Stimulated activated naive CD8-positive, alpha-beta T cell treated with anti-CD3 and anti-CD28 coated beads, Interleukin-15, amount 100 ng/mL, for 72 hours (primary cell): ENCODE measurements at regions not wholly inside any gene's neighbourhood (a gene's known extent, or its start where the extent isn't known, plus 50 kb on each side); places are given as distances from the start of the nearest gene placed in this dataset.
"Not testable (repeated sequence)": the region's sequence is repeated elsewhere in the genome, so short reads cannot be mapped to it uniquely, and the experiment has no call there.

Source experiments
- ATAC-seq: fragments of 150-1000 bp; cut with Tn5 transposase; 2 replicates; pipeline ENCODE4 v1.10.0; 2021; ENCODE audit warnings: mild to moderate bottlenecking, moderate library complexity
- DNase-seq, 2 donors: peaks; one replicate each; pipeline ENCODE4 v3.0.0; 2021 to 2022
- H3K27ac Mint-ChIP-seq, 2 donors: one replicate each; pipeline ENCODE4 v1.8.0; 2022; ENCODE audit warnings: mild to moderate bottlenecking in 2 of 2, mixed read lengths in 2 of 2, moderate library complexity in 2 of 2
- H3K27me3 Mint-ChIP-seq: one replicate; pipeline ENCODE4 v1.8.0; 2022; ENCODE audit warnings: mixed read lengths
- H3K4me1 Mint-ChIP-seq: one replicate; pipeline ENCODE4 v1.8.0; 2022; ENCODE audit warnings: mild to moderate bottlenecking, mixed read lengths
- H3K4me3 Mint-ChIP-seq, 2 donors: one replicate each; pipeline ENCODE4 v1.8.0; 2022; ENCODE audit warnings: mild to moderate bottlenecking in 2 of 2, mixed read lengths in 2 of 2, moderate library complexity in 1 of 2
- H3K9me3 Mint-ChIP-seq, 2 donors: one replicate each; pipeline ENCODE4 v1.8.0; 2022; ENCODE audit warnings: mixed read lengths in 2 of 2

DNA sequence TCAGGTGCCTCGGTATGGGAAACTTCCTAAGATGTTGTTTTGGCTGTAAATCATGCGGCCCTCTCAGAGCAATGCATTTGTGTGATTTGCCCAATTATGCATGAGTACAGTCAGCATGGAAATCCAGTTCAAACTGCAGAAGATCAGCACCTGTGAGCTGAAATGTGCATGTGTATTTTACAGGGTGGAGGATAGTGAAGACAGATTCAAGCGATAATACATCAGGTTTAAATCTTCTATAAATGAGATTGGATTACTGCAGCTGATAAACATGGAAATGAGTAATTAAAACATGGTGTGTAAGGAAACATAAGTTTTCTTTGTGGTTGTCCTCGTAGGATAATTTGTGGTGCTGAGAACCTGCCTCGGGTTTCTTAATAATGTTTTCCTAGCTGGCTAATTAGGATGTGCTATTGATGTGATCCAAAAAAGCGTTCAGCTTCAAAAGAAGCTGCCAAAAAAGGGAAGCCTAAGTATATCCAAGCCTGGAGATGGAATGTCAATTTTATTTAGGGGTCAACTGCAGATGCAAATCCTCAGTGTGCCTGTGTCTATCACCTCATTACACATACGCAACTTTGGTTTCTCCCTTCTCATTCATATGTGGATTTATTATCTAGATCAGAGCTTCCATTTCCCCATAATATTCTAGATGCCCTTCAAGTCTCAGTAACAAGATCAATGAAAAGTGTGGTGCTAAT is 117.1 kb upstream of the CCDC28A start:
- DNase-seq (no peak), ATAC-seq (no peak)
- H3K4me3 Mint-ChIP-seq = no peak overlapping the region
- no peaks in the 10 kb centered on the region for H3K9me3 Mint-ChIP-seq
- peaks cover 27% of the 10 kb centered on the region for H3K4me1 Mint-ChIP-seq
- no peak overlapping the region for H3K27ac Mint-ChIP-seq
- H3K27me3 Mint-ChIP-seq = peaks cover 31% of the 10 kb centered on the region

DNA sequence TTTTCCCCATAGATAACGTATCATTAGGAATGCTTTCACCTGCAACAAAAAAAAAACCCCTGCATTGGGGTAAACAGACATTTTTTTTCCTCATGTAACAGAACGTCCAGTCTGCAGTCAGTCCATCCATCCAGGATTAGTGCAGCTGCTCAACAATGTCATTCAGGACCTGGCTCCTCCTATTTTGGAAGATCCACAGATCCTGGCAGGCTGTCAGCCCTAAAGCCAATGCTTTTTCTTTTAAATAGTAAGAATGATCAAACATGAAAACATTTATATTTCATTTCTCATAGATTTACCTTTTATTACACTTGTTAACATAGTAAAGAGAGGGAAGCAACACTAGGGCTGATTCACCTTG is 116.5 kb upstream of the CCDC28A start:
- Mint-ChIP-seq H3K4me3 (no peak overlapping the region), H3K27ac (no peak overlapping the region), H3K27me3 (peaks cover 31% of the 10 kb centered on the region), H3K9me3 (no peaks in the 10 kb centered on the region), H3K4me1 (peaks cover 27% of the 10 kb centered on the region)
- DNase-seq = no peak
- ATAC-seq = no peak

DNA sequence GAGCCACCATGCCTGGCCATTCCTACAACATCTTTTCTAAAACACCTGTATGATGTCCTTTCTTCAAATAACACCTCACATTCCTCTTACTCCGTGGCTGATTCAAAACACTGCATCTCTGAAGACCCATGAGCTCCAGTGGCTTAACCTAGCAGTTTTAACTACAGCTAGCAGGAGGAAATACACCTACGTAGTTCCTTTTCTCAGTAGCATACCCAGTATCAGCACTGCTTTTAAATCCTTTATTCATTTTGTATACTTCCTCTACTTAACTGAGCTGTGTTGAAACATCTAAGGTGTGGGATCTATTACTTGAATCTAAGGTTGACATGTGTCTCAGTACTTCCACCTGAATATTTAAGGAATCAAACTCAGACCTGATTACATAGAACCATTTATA is 113.6 kb upstream of the CCDC28A start:
- Mint-ChIP-seq H3K4me3 (no peak overlapping the region), H3K4me1 (peaks cover 12% of the 10 kb centered on the region), H3K27ac (peak overlapping the region in 1 of 2 donors; percentile 13), H3K27me3 (peaks cover 22% of the 10 kb centered on the region), H3K9me3 (no peaks in the 10 kb centered on the region)
- ATAC-seq (no peak), DNase-seq (no peak)

DNA sequence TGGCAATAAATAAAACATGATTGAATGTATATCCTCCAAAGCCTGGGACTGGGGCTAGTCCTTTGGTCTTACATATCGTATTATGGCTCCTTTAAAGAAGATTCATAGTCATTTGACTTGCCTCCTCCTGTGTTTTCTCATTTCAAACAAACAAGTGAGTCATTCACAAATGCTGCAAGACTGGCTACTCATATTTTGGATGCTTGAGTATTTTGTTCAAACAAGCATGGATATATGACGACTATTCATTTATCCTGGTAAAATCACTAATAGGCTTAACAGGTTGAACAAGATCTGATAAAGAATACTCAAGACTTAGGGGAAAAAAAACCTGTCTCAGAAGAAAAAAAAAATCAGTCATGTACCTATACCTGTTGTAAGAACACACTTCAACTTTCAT is 111.1 kb upstream of the CCDC28A start:
- Mint-ChIP-seq H3K4me3 (no peak overlapping the region), H3K27ac (no peak overlapping the region), H3K27me3 (no peaks in the 10 kb centered on the region), H3K9me3 (no peaks in the 10 kb centered on the region), H3K4me1 (peaks cover 6% of the 10 kb centered on the region)
- DNase-seq (no peak), ATAC-seq (no peak)

DNA sequence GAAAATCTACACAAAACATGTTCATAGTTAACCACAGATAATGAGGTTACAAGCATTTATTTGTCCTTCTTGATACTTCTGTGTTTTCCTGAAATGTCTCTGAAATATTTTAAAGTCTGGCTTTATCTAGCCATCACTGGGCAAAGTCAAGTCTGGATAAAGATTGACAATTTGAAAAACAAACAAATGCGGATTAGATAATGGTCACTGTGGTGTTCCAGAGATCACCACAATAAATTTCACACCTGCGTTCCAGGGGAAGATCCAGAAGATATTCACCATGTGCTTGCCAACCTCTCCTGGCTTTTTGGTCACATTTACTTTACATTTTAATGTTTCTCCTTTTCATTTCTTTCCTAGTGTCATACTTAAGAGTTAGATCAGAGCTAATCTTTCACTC is 109.7 kb upstream of the CCDC28A start:
- no peaks in the 10 kb centered on the region for H3K27me3 Mint-ChIP-seq

DNA sequence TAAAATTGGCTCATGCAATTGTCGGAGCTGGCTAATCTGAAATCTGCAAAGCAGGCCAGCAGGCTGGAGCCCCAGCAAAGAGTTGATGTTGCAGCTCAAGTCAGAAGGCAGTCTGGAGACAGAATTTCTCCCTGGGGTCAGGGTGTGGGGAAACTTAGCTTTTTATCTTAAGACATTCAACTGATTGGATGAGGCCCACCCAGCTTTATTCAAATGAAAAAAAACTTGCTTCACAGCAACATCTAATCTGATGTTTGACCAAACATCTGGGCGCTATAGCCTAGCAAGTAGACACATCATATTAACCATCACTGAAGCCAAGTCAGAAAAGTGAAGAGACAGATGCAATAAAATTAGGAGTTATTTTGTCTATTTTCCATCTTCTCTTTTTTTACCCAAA is 108.8 kb upstream of the CCDC28A start:
- ATAC-seq = no peak
- no peak for DNase-seq
- Mint-ChIP-seq H3K4me3 (no peak overlapping the region), H3K4me1 (peaks cover 5% of the 10 kb centered on the region), H3K27ac (no peak overlapping the region), H3K27me3 (no peaks in the 10 kb centered on the region), H3K9me3 (no peaks in the 10 kb centered on the region)

More for the DNA sequence above, 109.7 kb upstream of the CCDC28A start:
- Mint-ChIP-seq H3K4me3 (no peak overlapping the region), H3K27ac (no peak overlapping the region), H3K9me3 (no peaks in the 10 kb centered on the region), H3K4me1 (peaks cover 6% of the 10 kb centered on the region)
- DNase-seq (no peak), ATAC-seq (no peak)

DNA sequence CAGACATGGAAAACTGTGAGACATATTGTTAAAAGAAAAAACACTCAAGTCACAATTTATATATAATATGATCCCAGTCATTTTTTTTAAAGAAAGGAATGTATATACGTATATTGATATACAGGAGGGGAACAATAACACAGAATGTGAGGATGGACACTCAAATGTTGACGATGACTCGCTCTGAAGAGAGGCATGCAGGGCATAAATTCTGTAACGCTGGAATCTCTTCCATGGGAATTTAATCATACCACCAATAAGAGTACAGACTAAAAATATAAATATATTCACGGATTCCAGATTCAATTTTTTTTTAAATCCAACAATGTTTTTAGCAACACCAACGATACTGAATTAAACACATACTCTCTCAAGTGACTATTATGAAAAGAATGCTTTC is 106.9 kb upstream of the CCDC28A start:
- no peak for DNase-seq
- no peaks in the 10 kb centered on the region for H3K4me1 Mint-ChIP-seq
- no peaks in the 10 kb centered on the region for H3K27me3 Mint-ChIP-seq
- no peak overlapping the region for H3K4me3 Mint-ChIP-seq
- no peak overlapping the region for H3K27ac Mint-ChIP-seq
- ATAC-seq = no peak
- no peaks in the 10 kb centered on the region for H3K9me3 Mint-ChIP-seq

DNA sequence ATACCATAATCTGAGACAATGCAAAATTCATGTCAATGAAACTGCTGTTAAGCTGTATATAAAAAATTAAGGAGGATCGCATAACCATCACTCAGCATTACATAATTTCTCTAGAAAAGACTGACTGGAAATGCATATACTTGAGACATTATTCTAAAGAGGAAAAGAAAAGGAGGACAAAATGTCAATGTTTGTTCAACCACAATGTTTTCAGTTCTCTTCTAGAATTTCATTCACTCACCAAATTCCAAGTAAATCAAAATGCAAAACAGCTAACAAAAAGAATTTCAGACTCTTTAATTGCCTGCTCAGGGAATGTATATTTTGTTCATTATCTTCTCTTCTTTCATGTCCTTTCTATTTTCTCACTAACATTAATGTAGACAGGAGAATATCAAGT is 106.2 kb upstream of the CCDC28A start:
- H3K9me3 Mint-ChIP-seq = no peaks in the 10 kb centered on the region
- no peaks in the 10 kb centered on the region for H3K4me1 Mint-ChIP-seq
- no peaks in the 10 kb centered on the region for H3K27me3 Mint-ChIP-seq
- no peak for DNase-seq
- ATAC-seq = no peak
- no peak overlapping the region for H3K27ac Mint-ChIP-seq
- no peak overlapping the region for H3K4me3 Mint-ChIP-seq

DNA sequence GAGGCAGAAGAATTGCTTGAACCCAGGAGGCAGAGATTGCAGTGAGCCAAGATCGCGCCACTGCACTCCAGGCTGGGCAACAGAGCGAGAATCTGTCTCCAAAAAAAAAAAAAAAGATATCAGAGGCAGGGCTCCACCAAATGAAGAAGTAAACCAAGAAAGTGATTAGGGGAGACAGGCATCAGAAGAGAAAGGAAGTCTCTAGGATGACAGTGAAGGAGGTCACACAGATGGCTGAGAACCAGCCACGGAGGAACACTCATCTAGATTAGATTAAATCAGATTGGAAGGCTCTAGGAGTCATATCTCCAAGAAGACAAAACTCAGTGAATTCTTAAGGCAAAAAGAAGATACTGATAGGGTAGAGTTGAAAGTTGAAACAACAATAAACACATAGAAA is 102.2 kb upstream of the CCDC28A start:
- Mint-ChIP-seq H3K4me3 (no peak overlapping the region), H3K4me1 (no peaks in the 10 kb centered on the region), H3K27me3 (no peaks in the 10 kb centered on the region), H3K27ac (no peak overlapping the region), H3K9me3 (peaks cover 0 to 6% of the 10 kb centered on the region in 2 donors)
- ATAC-seq (no peak), DNase-seq (no peak)

DNA sequence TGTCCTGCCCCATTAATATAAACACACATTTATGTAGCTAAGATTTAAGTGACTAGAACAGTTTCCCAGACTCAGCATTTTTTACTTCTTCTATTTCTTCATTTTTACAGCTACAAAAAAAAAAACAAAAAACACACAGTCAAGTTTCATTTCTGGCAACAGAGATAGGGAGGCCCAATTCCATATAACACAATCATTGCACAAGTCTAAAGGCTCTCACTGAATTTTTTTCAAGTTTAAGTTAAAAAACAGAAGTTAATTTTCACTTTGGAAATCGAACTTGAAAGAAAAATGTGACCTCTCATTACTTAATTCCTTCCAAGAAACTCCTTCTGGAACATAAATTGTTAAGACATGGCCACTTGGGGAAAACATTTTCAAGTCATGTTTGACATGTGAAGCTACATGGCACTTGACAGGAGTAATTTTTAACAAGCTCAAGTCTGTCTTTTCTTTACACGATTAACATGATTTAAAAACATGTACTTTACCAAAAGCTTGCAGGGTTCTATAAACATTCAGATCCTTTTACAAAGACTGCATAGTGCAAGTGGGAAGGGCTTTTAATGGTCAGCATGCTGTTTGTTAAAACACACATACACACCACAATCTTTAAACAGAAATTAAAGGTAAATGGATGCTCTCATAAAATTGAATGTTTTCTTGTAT is 100.1 kb upstream of the CCDC28A start:
- H3K4me1 Mint-ChIP-seq = no peaks in the 10 kb centered on the region
- H3K4me3 Mint-ChIP-seq = no peak overlapping the region
- DNase-seq (no peak), ATAC-seq (no peak)
- H3K27ac Mint-ChIP-seq = no peak overlapping the region
- H3K27me3 Mint-ChIP-seq = no peaks in the 10 kb centered on the region
- H3K9me3 Mint-ChIP-seq = peaks cover 0 to 6% of the 10 kb centered on the region in 2 donors

DNA sequence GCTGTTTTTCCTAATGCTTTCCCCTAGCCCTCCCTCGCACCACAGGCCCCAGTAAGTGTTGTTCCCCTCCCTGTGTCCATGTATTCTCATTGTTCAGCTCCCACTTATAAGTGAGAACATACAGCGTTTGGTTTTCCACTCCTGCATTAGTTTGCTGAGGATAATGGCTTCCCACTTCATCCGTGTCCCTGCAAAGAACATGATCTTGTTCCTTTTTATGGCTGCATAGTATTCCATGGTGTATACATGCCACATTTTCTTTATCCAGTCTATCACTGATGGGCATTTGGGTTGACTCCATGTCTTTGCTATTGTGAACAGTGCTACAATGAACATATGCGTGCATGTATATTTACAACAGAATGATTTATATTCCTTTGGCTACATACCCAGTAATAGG is 99.1 kb upstream of the CCDC28A start:
- not testable (repeated sequence) for ATAC-seq, H3K27ac Mint-ChIP-seq, DNase-seq, H3K4me1 Mint-ChIP-seq, H3K4me3 Mint-ChIP-seq, H3K9me3 Mint-ChIP-seq, H3K27me3 Mint-ChIP-seq

DNA sequence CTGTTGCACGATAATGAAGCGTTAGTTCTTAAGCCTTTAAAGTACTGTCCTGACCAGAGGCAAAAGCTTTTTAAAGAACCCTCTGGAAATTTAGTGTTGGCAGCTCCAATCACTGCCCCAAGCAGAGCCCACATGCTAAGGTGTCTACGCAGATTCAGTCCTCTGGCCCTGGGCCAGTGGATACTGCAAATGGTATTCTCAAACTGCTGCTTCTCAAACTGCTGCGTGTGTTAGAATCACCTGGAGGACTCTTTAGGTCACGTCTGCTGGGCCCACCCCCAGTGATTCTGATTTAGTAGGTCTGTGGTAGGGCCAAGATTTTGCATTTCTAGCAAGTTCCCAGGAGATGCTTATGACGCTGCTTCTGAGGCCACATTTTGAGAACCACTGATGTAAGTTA is 96.0 kb upstream of the CCDC28A start:
- H3K4me1 Mint-ChIP-seq = no peaks in the 10 kb centered on the region
- no peak overlapping the region for H3K4me3 Mint-ChIP-seq

DNA sequence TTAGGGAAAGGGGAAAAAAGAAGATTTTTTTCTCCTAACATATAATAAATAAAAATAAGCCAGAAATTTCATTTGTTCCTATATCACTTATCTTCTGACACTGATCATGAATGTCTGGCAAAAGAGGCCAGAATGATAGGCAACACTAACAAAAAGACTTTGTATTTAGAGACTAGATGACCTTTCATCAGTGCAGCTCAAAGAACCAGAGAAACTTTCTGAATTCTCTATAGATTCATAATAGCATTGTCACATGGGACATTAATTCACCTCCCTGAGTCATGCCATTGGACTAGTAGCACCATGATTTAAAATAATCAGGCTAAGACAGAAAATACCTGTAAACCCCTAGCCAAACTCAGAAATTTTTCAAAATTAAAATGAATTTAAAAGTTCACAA is 95.4 kb upstream of the CCDC28A start:
- Mint-ChIP-seq H3K27me3 (peaks cover 6% of the 10 kb centered on the region), H3K27ac (no peak overlapping the region), H3K4me3 (no peak overlapping the region), H3K9me3 (peaks cover 0 to 6% of the 10 kb centered on the region in 2 donors), H3K4me1 (no peaks in the 10 kb centered on the region)
- no peak for ATAC-seq
- no peak for DNase-seq

More for the DNA sequence above, 96.0 kb upstream of the CCDC28A start:
- H3K9me3 Mint-ChIP-seq = peaks cover 0 to 6% of the 10 kb centered on the region in 2 donors
- DNase-seq (no peak), ATAC-seq (no peak)
- H3K27me3 Mint-ChIP-seq = peaks cover 6% of the 10 kb centered on the region
- H3K27ac Mint-ChIP-seq = peak overlapping the region in 1 of 2 donors; percentile 22

DNA sequence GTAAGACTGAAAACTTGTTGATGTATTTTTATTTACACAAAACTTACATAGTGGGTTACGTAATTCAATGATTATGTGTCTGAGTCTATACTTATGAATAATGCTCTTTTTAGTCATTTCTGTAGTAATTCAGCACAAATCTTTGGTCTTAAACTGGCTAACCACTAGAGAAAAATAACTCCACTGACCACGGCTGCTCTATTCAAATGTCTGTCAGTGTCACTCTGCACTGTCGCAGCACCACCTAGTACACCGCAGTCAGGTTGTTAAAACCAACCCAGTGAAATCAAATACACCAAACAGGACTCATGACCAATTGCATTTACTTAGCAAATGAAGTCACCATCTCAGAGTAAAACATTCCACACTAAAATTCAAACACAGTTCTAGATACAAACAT is 93.5 kb upstream of the CCDC28A start:
- H3K27me3 Mint-ChIP-seq = peaks cover 6% of the 10 kb centered on the region

DNA sequence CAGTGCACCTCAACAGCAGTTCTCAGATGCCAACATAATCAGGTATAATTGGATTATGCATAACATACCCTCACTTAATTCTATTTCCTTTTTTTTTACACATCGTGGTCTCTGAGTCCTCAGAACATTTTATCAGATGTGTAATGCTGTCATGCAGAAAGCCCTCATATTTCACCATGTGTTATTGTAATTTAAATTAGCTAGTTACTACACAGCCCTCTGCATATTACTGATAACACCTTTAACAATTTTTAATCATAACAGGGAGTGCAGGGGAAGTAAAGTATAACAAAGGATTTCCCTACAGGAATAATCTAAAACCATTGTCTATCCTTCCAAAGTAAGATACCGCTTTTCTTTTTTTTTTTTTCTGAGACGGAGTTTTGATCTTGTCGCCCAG is 91.9 kb upstream of the CCDC28A start:
- no peaks in the 10 kb centered on the region for H3K4me1 Mint-ChIP-seq
- ATAC-seq (no peak), DNase-seq (no peak)
- no peak overlapping the region for H3K27ac Mint-ChIP-seq
- H3K9me3 Mint-ChIP-seq = no peaks in the 10 kb centered on the region
- H3K27me3 Mint-ChIP-seq = peaks cover 6% of the 10 kb centered on the region
- H3K4me3 Mint-ChIP-seq = no peak overlapping the region

More for the DNA sequence above, 93.5 kb upstream of the CCDC28A start:
- ATAC-seq = peak; percentile 46
- peaks cover 0 to 3% of the 10 kb centered on the region in 2 donors for H3K9me3 Mint-ChIP-seq
- no peak overlapping the region for H3K27ac Mint-ChIP-seq
- no peak overlapping the region for H3K4me3 Mint-ChIP-seq
- no peaks in the 10 kb centered on the region for H3K4me1 Mint-ChIP-seq
- DNase-seq = no peak

DNA sequence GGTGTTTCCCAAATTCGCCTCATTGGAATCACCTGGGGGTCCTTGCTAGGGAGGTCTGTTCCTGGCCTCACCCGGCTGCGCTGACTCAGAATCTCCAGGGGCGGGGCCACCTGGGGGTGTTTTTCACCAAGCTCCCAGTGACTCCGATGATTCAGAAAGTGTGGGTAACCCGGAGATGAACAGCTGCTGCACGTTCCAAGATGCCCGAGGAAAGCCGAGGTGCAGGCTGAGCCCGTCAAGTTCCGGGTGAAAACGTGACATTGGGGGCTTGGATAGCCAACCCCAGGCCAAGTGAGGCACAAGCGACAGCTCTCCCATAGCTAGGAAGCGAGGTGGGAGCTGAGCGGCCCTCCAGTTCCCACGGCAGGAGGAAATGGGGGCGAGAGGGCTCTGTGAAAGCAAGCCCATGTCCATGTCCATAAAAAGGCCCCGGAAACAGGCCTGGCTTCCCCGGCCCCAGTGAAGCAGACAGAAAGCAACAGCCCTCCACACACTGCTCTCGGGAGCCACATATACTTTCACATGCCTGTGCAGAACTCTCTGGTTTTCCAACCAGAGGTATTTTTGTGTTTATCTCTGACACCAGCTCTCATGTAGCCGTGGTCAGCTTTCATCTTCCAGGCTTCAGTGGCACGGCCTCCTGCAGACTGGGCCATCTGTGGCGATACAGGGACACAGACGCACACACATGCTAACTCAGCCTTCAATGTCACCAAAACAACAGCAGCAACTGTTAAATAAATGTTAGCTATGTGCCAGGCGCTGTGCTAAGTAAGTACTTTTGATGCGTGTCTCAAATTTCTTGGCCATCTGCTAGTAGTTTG is 90.7 kb upstream of the CCDC28A start:
- H3K4me1 Mint-ChIP-seq = no peaks in the 10 kb centered on the region
- no peak for DNase-seq
- H3K27me3 Mint-ChIP-seq = peaks cover 6% of the 10 kb centered on the region
- no peak overlapping the region for H3K27ac Mint-ChIP-seq
- no peaks in the 10 kb centered on the region for H3K9me3 Mint-ChIP-seq
- ATAC-seq = no peak
- no peak overlapping the region for H3K4me3 Mint-ChIP-seq
